SK-N-SH (cell line): ENCODE measurements at regions not wholly inside any gene's neighbourhood (a gene's known extent, or its start where the extent isn't known, plus 50 kb on each side); places are given as distances from the start of the nearest gene placed in this dataset.

ENCODE experiments used
- CTCF ChIA-PET: fragments of 300-600, 350-600 bp; formaldehyde crosslinking; extraction: SDS; loops from one replicate; lab custom pipeline; 2021; lab: Yijun Ruan, JAX
- POLR2A ChIA-PET: fragments of 350-600 bp; sonication (Branson Sonifier 250); formaldehyde crosslinking; extraction: SDS; loops from one replicate; lab custom pipeline; 2020; ENCODE audit warnings: antibody characterized with exemption, inconsistent platforms; lab: Yijun Ruan, JAX
- DNase-seq: peaks from one replicate; pipeline ENCODE4 v3.0.0; 2012
- H2AFZ ChIP-seq: fragments of 200-600 bp; sonication (generic); 2 replicates; pipeline ENCODE4 v1.8.1; 2016; ENCODE audit warnings: antibody characterized with exemption, mild to moderate bottlenecking, low read depth
- H3F3A ChIP-seq: fragments of 200-600 bp; sonication (generic); replicated peaks from 2 replicates; pipeline ENCODE3; 2016; ENCODE audit warnings: antibody characterized with exemption, mild to moderate bottlenecking; ENCODE audit not compliant: insufficient read depth
- H3K27ac ChIP-seq, 2 experiments: fragments of 200-500 bp in 1 of 2; fragments of 200-600 bp in 1 of 2; sonication (Bioruptor generic) in 1 of 2; sonication (generic), shearing (Covaris generic) in 1 of 2; 2 replicates each; pipeline versions ENCODE4 v1.5.1 to v1.6.1; 2014 to 2016; ENCODE audit warnings: low read depth in 2 of 2, inconsistent platforms in 1 of 2, low read length in 1 of 2, mild to moderate bottlenecking in 1 of 2, mixed read lengths in 1 of 2
- H3K27me3 ChIP-seq: fragments of 200-600 bp; sonication (generic), shearing (Covaris generic); 2 replicates; pipeline ENCODE4 v1.6.1; 2016; ENCODE audit warnings: mixed run types; ENCODE audit not compliant: insufficient read depth
- H3K36me3 ChIP-seq, 2 experiments: fragments of 200-500 bp in 1 of 2; fragments of 200-600 bp in 1 of 2; sonication (Bioruptor generic) in 1 of 2; sonication (generic) in 1 of 2; replicated peaks in 1 of 2; 2 replicates each; pipeline versions ENCODE3 to v1.5.1; 2014 to 2016; ENCODE audit warnings: low read length in 1 of 2, mild to moderate bottlenecking in 1 of 2; ENCODE audit not compliant: insufficient read depth in 2 of 2, control insufficient read depth in 1 of 2
- H3K4me1 ChIP-seq, 2 experiments: fragments of 200-500 bp in 1 of 2; fragments of 200-600 bp in 1 of 2; sonication (Bioruptor generic) in 1 of 2; sonication (generic), shearing (Covaris generic) in 1 of 2; 2 replicates each; pipeline versions ENCODE4 v1.5.1 to v1.6.1; 2014 to 2016; ENCODE audit warnings: low read depth in 1 of 2, low read length in 1 of 2, mixed run types in 1 of 2; ENCODE audit not compliant: insufficient read depth in 2 of 2, control insufficient read depth in 1 of 2
- H3K4me2 ChIP-seq: fragments of 200-600 bp; sonication (generic), shearing (Covaris generic); 2 replicates; pipeline ENCODE4 v1.6.1; 2017; ENCODE audit warnings: mixed run types
- H3K4me3 ChIP-seq, 2 experiments: fragments of 200-500 bp in 1 of 2; fragments of 200-600 bp in 1 of 2; sonication (Bioruptor generic) in 1 of 2; sonication (generic), shearing (Covaris generic) in 1 of 2; 2 replicates each; pipeline versions ENCODE4 v1.5.1 to v1.8.1; 2014 to 2016; ENCODE audit warnings: low read depth in 2 of 2, inconsistent platforms in 1 of 2, low read length in 1 of 2, mild to moderate bottlenecking in 1 of 2, mixed read lengths in 1 of 2, moderate library complexity in 1 of 2
- H3K79me2 ChIP-seq: fragments of 200-600 bp; sonication (generic); 2 replicates; pipeline ENCODE4 v1.8.1; 2017; ENCODE audit warnings: mild to moderate bottlenecking; ENCODE audit not compliant: insufficient read depth
- H3K9ac ChIP-seq: fragments of 200-600 bp; sonication (generic); 2 replicates; pipeline ENCODE4 v1.6.1; 2017; ENCODE audit warnings: mixed run types
- H3K9me2 ChIP-seq: fragments of 200-600 bp; sonication (generic); 2 replicates; pipeline ENCODE4 v1.6.1; 2017; ENCODE audit warnings: mixed run types
- H3K9me3 ChIP-seq: fragments of 200-600 bp; sonication (generic); 2 replicates; pipeline ENCODE4 v1.6.1; 2017; ENCODE audit warnings: mixed run types, mild to moderate bottlenecking, moderate library complexity
- H4K20me1 ChIP-seq: fragments of 200-600 bp; sonication (generic); 2 replicates; pipeline ENCODE4 v1.6.1; 2017; ENCODE audit warnings: mild to moderate bottlenecking, mixed run types; ENCODE audit not compliant: insufficient read depth
- CHD2 ChIP-seq: fragments of 150-350 bp; IDR thresholded peaks from 2 replicates; pipeline ENCODE4 v1.6.1; 2018; ENCODE audit warnings: low read length; ENCODE audit not compliant: partially characterized antibody
- CTCF ChIP-seq: fragments of 200-600 bp; sonication (generic); IDR thresholded peaks from 2 replicates; pipeline ENCODE4 v1.6.1; 2017; ENCODE audit warnings: antibody characterized with exemption, mild to moderate bottlenecking, moderate library complexity
- GABPA ChIP-seq: IDR thresholded peaks from 2 replicates; pipeline ENCODE4 v1.4.0; 2012; ENCODE audit warnings: low read depth, mild to moderate bottlenecking
- GATA2 ChIP-seq: sonication (generic); formaldehyde crosslinking; IDR thresholded peaks from 2 replicates; pipeline ENCODE4 v1.5.0; 2020; ENCODE audit warnings: mild to moderate bottlenecking, missing genetic modification reagents
- IRF3 ChIP-seq: fragments of 150-350 bp; IDR thresholded peaks from 2 replicates; pipeline ENCODE4 v1.6.1; 2016; ENCODE audit warnings: mild to moderate bottlenecking, low read depth, low read length
- MAX ChIP-seq: IDR thresholded peaks from 2 replicates; pipeline ENCODE4 v1.4.0; 2012; ENCODE audit warnings: low read depth
- MXI1 ChIP-seq: IDR thresholded peaks from 2 replicates; pipeline ENCODE4 v1.6.1; 2012; ENCODE audit warnings: mild to moderate bottlenecking, low read depth, low read length, improper control_type of control experiment
- RAD21 ChIP-seq: IDR thresholded peaks from 2 replicates; pipeline ENCODE4 v1.6.1; 2012; ENCODE audit warnings: mild to moderate bottlenecking, low read length
- RCOR1 ChIP-seq: fragments of 150-350 bp; IDR thresholded peaks from 2 replicates; pipeline ENCODE4 v1.6.1; 2017; ENCODE audit warnings: antibody characterized with exemption, low read length
- REST ChIP-seq: IDR thresholded peaks from 2 replicates; pipeline ENCODE4 v1.6.1; 2012; ENCODE audit warnings: mild to moderate bottlenecking, low read depth, low read length, moderate library complexity
- RXRA ChIP-seq: IDR thresholded peaks from 2 replicates; pipeline ENCODE4 v1.4.0; 2012; ENCODE audit warnings: low read depth, mild to moderate bottlenecking, borderline replicate concordance
- SIN3A ChIP-seq: IDR thresholded peaks from 2 replicates; pipeline ENCODE4 v1.6.1; 2012; ENCODE audit warnings: low read depth, mild to moderate bottlenecking, low read length, moderate library complexity, borderline replicate concordance
- SMC3 ChIP-seq: IDR thresholded peaks from 2 replicates; pipeline ENCODE4 v1.6.1; 2012; ENCODE audit warnings: low read depth, low read length, improper control_type of control experiment
- TAF1 ChIP-seq: IDR thresholded peaks from 2 replicates; pipeline ENCODE4 v1.6.1; 2012; ENCODE audit warnings: low read depth, mild to moderate bottlenecking, low read length, moderate library complexity, borderline replicate concordance
- USF1 ChIP-seq: IDR thresholded peaks from 2 replicates; pipeline ENCODE4 v1.4.0; 2012; ENCODE audit warnings: low read depth, borderline replicate concordance
- YY1 ChIP-seq: IDR thresholded peaks from 2 replicates; pipeline ENCODE4 v1.4.0; 2012; ENCODE audit warnings: low read depth, mild to moderate bottlenecking
- WGBS: methylation state at CpG from one replicate; pipeline ENCODE4 v1.1.6; 2017; ENCODE audit warnings: low lambda C conversion rate; 5-methylcytosine and 5-hydroxymethylcytosine counted together

- no peak overlapping the region for H3K4me2 ChIP-seq
- no peak overlapping the region for H2AFZ ChIP-seq
- no peak overlapping the region for H3K9ac ChIP-seq
- no peaks in the 10 kb centered on the region for H3K36me3 ChIP-seq
- H3K9me2 ChIP-seq = no peaks in the 10 kb centered on the region
- no peaks in the 10 kb centered on the region for H3F3A ChIP-seq
- DNase-seq = no peak
- H3K27me3 ChIP-seq = no peaks in the 10 kb centered on the region
- no peak overlapping the region for H3K27ac ChIP-seq
- CTCF ChIA-PET = interaction anchor here (1.1 kb wide), 1 partner anchor 17 kb away, joined by 3 read pairs; no protein-coding TSS in a partner anchor
- POLR2A ChIA-PET = no interaction called here
- 94% methylated on average over 2 of the region's 2 CpGs for WGBS
- no peaks in the 10 kb centered on the region for H4K20me1 ChIP-seq
- TF ChIP-seq YY1 (no peak), SIN3A (no peak), RCOR1 (no peak), TAF1 (no peak), RAD21 (no peak), SMC3 (no peak), GABPA (no peak), MAX (no peak), CHD2 (no peak), RXRA (no peak), IRF3 (no peak), REST (no peak), USF1 (no peak), CTCF (no peak), GATA2 (no peak), MXI1 (no peak)
- no peaks in the 10 kb centered on the region for H3K4me1 ChIP-seq
- H3K79me2 ChIP-seq = no peaks in the 10 kb centered on the region
- H3K4me3 ChIP-seq = no peak overlapping the region
- H3K9me3 ChIP-seq = no peaks in the 10 kb centered on the region
Measured at GRCh38 chr18:44552706-44553105, 128.0 kb upstream of the SETBP1 start.
